DOHH2 (cell line): ENCODE measurements at regions not wholly inside any gene's neighbourhood (a gene's known extent, or its start where the extent isn't known, plus 50 kb on each side); places are given as distances from the start of the nearest gene placed in this dataset.

Experiments
- H3F3A ChIP-seq: fragments of 200-600 bp; sonication (generic), shearing (Covaris generic); 2 replicates; pipeline ENCODE4 v1.6.0; 2016; ENCODE audit warnings: antibody characterized with exemption, mild to moderate bottlenecking; ENCODE audit not compliant: control insufficient read depth, insufficient read depth
- H3K27ac ChIP-seq: fragments of 200-600 bp; sonication (generic); 2 replicates; pipeline ENCODE4 v1.5.1; 2014; ENCODE audit warnings: low read depth, mild to moderate bottlenecking, low read length, moderate library complexity
- H3K27me3 ChIP-seq: fragments of 200-600 bp; sonication (generic); 2 replicates; pipeline ENCODE4 v1.6.1; 2014; ENCODE audit warnings: mild to moderate bottlenecking, low read length, mixed read lengths; ENCODE audit not compliant: control insufficient read depth
- H3K36me3 ChIP-seq: fragments of 200-600 bp; sonication (generic); 2 replicates; pipeline ENCODE4 v1.6.1; 2014; ENCODE audit warnings: mild to moderate bottlenecking, low read length, moderate library complexity, mixed read lengths; ENCODE audit not compliant: control insufficient read depth
- H3K4me1 ChIP-seq: fragments of 200-600 bp; sonication (generic); 2 replicates; pipeline ENCODE4 v1.6.1; 2014; ENCODE audit warnings: mild to moderate bottlenecking, low read length, mixed read lengths; ENCODE audit not compliant: control insufficient read depth
- H3K4me2 ChIP-seq: fragments of 200-600 bp; sonication (generic); 2 replicates; pipeline ENCODE4 v1.6.0; 2014; ENCODE audit warnings: mild to moderate bottlenecking, low read length, moderate library complexity
- H3K4me3 ChIP-seq: fragments of 200-600 bp; sonication (generic); 2 replicates; pipeline ENCODE4 v1.5.1; 2014; ENCODE audit warnings: mild to moderate bottlenecking, low read length, mixed read lengths
- H3K79me2 ChIP-seq: fragments of 200-600 bp; sonication (generic); 2 replicates; pipeline ENCODE4 v1.6.1; 2014; ENCODE audit warnings: mild to moderate bottlenecking, low read length, mixed read lengths; ENCODE audit not compliant: control insufficient read depth
- H3K9me2 ChIP-seq: fragments of 200-600 bp; sonication (generic); replicated peaks from 2 replicates; pipeline ENCODE4 v1.6.1; 2014; ENCODE audit warnings: mild to moderate bottlenecking, low read length, mixed read lengths; ENCODE audit not compliant: control insufficient read depth
- H3K9me3 ChIP-seq: fragments of 200-600 bp; sonication (generic); 2 replicates; pipeline ENCODE4 v1.6.1; 2014; ENCODE audit warnings: antibody characterized with exemption, low read length, mixed read lengths; ENCODE audit not compliant: control insufficient read depth, insufficient read depth
- H4K20me1 ChIP-seq: fragments of 200-600 bp; sonication (generic); 2 replicates; pipeline ENCODE4 v1.6.0; 2014; ENCODE audit warnings: low read depth, mild to moderate bottlenecking, antibody characterized with exemption, low read length, moderate library complexity; ENCODE audit not compliant: control insufficient read depth, insufficient read depth
- EZH2phosphoT487 ChIP-seq: fragments of 200-600 bp; sonication (generic); IDR thresholded peaks from 2 replicates; pipeline ENCODE4 v1.6.1; 2017; ENCODE audit warnings: borderline replicate concordance, mild to moderate bottlenecking, antibody characterized with exemption, low read length, moderate library complexity, mixed read lengths
- TF ChIP-seq, protein P1 (sequence below): fragments of 200-600 bp; sonication (generic); IDR thresholded peaks from one replicate; pipeline ENCODE4 v1.5.1; 2014; ENCODE audit warnings: antibody characterized with exemption, mild to moderate bottlenecking, low read depth, low read length; ENCODE audit not compliant: poor library complexity, severe bottlenecking

- Histone ChIP-seq H3K4me1 (peaks cover 4% of the 10 kb centered on the region), H3F3A (no peaks in the 10 kb centered on the region), H3K4me3 (no peak overlapping the region), H3K79me2 (no peaks in the 10 kb centered on the region), H3K9me2 (no peaks in the 10 kb centered on the region), H4K20me1 (no peaks in the 10 kb centered on the region), H3K36me3 (no peaks in the 10 kb centered on the region), H3K4me2 (no peak overlapping the region), H3K27ac (no peak overlapping the region), H3K27me3 (no peaks in the 10 kb centered on the region), H3K9me3 (no peaks in the 10 kb centered on the region)
- TF ChIP-seq EZH2phosphoT487 = no peak
- TF ChIP-seq, protein P1, sequence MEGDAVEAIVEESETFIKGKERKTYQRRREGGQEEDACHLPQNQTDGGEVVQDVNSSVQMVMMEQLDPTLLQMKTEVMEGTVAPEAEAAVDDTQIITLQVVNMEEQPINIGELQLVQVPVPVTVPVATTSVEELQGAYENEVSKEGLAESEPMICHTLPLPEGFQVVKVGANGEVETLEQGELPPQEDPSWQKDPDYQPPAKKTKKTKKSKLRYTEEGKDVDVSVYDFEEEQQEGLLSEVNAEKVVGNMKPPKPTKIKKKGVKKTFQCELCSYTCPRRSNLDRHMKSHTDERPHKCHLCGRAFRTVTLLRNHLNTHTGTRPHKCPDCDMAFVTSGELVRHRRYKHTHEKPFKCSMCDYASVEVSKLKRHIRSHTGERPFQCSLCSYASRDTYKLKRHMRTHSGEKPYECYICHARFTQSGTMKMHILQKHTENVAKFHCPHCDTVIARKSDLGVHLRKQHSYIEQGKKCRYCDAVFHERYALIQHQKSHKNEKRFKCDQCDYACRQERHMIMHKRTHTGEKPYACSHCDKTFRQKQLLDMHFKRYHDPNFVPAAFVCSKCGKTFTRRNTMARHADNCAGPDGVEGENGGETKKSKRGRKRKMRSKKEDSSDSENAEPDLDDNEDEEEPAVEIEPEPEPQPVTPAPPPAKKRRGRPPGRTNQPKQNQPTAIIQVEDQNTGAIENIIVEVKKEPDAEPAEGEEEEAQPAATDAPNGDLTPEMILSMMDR = no peak
These were observed 279.9 kb downstream of the ASMT start for GRCh38 chrX:1894740-1895139.

GRCh38 chrX:1895583-1895982 lies 280.7 kb downstream of the ASMT start:
- Histone ChIP-seq H4K20me1 (no peaks in the 10 kb centered on the region), H3K4me3 (no peak overlapping the region), H3K36me3 (no peaks in the 10 kb centered on the region), H3K4me1 (peaks cover 4% of the 10 kb centered on the region), H3F3A (no peaks in the 10 kb centered on the region), H3K4me2 (no peak overlapping the region), H3K9me3 (no peaks in the 10 kb centered on the region), H3K79me2 (no peaks in the 10 kb centered on the region), H3K9me2 (no peaks in the 10 kb centered on the region), H3K27me3 (no peaks in the 10 kb centered on the region), H3K27ac (no peak overlapping the region)
- TF ChIP-seq, protein P1 = no peak
- TF ChIP-seq EZH2phosphoT487 = no peak

DNA sequence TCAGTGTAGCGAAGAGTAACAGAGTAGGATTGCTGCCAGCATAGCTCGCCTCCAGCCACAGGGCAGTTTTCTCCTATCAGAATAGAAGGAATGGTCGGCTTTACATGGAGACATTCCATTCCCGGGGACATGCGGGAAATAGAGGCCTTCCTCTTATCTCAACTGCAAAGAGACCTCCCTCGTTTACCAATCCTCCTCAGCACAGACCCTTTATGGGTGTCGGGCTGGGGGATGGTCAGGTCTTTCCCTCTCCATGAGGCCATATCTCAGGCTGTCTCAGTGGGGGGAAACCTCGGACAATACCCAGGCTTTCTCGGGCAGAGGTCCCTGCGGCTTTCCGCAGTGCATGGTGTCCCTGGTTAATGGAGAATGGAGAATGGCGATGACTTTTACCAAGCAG lies 285.0 kb downstream of the ASMT start:
- TF ChIP-seq EZH2phosphoT487 = no peak
- TF ChIP-seq, protein P1 = no peak
- Histone ChIP-seq H3F3A (no peaks in the 10 kb centered on the region), H3K36me3 (no peaks in the 10 kb centered on the region), H3K4me1 (no peaks in the 10 kb centered on the region), H3K9me2 (no peaks in the 10 kb centered on the region), H4K20me1 (no peaks in the 10 kb centered on the region), H3K4me2 (no peak overlapping the region), H3K27ac (no peak overlapping the region), H3K27me3 (no peaks in the 10 kb centered on the region), H3K79me2 (no peaks in the 10 kb centered on the region), H3K9me3 (no peaks in the 10 kb centered on the region), H3K4me3 (no peak overlapping the region)

DNA sequence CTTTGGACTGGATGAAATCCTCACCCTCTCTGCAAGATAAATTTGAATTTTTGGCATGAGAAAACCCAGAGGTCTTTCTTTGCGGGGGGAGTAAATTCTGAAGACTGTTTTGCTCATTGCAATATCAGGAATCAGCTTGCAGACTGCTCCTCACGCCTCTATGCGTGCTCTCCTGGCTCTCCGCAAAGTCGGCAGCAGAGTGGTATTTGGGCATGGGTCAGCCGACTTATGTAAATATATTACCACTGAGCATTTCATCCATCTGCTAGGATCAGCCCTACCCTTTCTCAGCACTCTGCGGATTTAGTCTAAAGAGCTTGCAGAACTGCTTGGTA lies 288.0 kb downstream of the ASMT start:
- Histone ChIP-seq H3K4me3 (no peak overlapping the region), H3K27me3 (no peaks in the 10 kb centered on the region), H3K9me2 (no peaks in the 10 kb centered on the region), H3F3A (no peaks in the 10 kb centered on the region), H3K9me3 (peaks cover 6% of the 10 kb centered on the region; the same call in 1 of the 2 replicates), H3K27ac (no peak overlapping the region), H4K20me1 (no peaks in the 10 kb centered on the region), H3K79me2 (no peaks in the 10 kb centered on the region), H3K4me2 (no peak overlapping the region), H3K4me1 (no peaks in the 10 kb centered on the region), H3K36me3 (no peaks in the 10 kb centered on the region)
- TF ChIP-seq EZH2phosphoT487 = no peak
